ENCODE measurements at regions not wholly inside any gene's neighbourhood (a gene's known extent, or its start where the extent isn't known, plus 50 kb on each side); places are given as distances from the start of the nearest gene placed in this dataset.

DNA sequence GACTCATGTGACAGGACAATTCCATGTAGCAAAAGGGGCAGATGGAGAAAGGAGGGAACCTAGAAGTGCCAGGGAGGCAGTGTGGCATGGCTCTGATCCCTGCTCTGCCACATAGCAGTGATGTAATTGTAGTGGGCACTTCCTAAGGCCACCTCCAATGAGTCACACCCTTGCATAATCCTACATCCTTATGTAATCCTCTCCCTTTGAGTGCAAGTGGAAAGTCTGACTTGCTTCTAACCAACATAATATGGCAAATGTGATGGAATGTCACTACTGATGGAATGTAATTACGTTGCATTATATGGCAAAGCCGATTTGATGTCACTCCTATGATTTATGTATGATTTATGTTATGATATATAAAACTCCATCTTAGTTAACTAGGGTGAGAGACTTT is 72.9 kb upstream of the ATP2C1 start:
- peak in 1 of 4 donors; percentile 56 for DNase-seq
- no peak overlapping the region for H3K27ac ChIP-seq

DNA sequence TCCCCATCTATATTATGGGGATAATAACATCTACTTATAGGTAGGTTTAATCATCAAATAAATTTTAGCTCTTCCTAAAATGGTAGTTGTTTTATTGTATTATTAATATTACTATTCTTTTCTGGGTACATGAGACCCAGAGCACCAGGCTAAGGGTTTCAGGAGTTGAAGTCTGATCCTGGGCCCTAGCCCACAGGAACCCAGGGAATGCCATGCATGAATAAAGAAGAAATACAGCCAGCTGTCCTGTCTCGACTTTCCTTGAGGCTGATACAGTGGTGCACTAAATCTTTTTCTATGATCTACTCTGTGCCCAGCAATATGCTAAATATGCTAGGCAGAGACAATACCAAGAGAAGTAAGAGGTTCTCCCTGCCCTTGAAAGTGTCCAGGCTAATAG is 72.1 kb upstream of the ATP2C1 start:
- Histone ChIP-seq H3K36me3 (no peaks in the 10 kb centered on the region), H3K27ac (no peak overlapping the region), H3K9me3 (no peaks in the 10 kb centered on the region), H3K27me3 (no peaks in the 10 kb centered on the region), H3K4me3 (no peak overlapping the region), H3K4me1 (peaks cover 0 to 3% of the 10 kb centered on the region in 2 donors)
- ATAC-seq (no peak), DNase-seq (no peak)
- intact Hi-C loops (cut with DNase I) = no loop called here
- TF ChIP-seq, protein P1, sequence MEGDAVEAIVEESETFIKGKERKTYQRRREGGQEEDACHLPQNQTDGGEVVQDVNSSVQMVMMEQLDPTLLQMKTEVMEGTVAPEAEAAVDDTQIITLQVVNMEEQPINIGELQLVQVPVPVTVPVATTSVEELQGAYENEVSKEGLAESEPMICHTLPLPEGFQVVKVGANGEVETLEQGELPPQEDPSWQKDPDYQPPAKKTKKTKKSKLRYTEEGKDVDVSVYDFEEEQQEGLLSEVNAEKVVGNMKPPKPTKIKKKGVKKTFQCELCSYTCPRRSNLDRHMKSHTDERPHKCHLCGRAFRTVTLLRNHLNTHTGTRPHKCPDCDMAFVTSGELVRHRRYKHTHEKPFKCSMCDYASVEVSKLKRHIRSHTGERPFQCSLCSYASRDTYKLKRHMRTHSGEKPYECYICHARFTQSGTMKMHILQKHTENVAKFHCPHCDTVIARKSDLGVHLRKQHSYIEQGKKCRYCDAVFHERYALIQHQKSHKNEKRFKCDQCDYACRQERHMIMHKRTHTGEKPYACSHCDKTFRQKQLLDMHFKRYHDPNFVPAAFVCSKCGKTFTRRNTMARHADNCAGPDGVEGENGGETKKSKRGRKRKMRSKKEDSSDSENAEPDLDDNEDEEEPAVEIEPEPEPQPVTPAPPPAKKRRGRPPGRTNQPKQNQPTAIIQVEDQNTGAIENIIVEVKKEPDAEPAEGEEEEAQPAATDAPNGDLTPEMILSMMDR (IDR thresholded peaks at IDR 0.05) = no peak

More for the DNA sequence above, 72.9 kb upstream of the ATP2C1 start:
- Histone ChIP-seq H3K36me3 (no peaks in the 10 kb centered on the region), H3K9me3 (no peaks in the 10 kb centered on the region), H3K4me1 (peaks cover 0 to 3% of the 10 kb centered on the region in 2 donors), H3K4me3 (no peak overlapping the region), H3K27me3 (no peaks in the 10 kb centered on the region)
- TF ChIP-seq, protein P1 (IDR thresholded peaks at IDR 0.05) = no peak
- intact Hi-C loops (cut with DNase I) = no loop called here
- ATAC-seq = peak; percentile 94

DNA sequence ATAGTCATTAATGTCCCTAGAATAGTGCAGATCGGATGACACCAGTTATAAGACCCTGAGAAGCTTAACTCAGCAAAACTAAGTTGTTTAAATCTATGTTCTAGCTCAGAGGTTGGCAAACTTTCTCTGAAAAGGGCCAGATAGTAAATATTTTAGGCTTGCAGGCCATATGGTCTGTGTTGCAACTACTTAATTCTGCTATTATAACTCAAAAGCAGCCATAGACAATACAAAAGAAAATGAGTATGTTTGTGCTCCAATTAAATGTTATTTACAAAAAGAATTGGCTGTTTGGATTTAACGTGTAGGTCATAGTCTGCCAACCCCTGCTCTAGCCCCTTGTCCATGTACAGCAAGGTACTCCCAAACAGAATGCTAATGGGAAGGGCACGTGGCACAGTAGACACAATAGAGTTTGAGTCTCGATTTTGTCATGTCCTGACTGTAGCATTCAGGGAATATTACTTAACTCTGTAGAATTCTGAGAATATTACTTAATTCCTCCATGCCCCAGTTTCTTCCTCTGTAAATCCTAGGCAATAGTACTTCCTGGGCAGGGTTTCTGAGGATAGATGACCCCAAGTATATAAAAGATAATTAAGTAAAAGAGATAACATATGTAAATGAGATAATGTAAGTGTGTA is 70.5 kb upstream of the ATP2C1 start:
- H3K36me3 ChIP-seq = no peaks in the 10 kb centered on the region
- H3K9me3 ChIP-seq = no peaks in the 10 kb centered on the region
- intact Hi-C loops (cut with DNase I) = no loop called here
- peak; percentile 26 for ATAC-seq
- TF ChIP-seq, protein P1 (IDR thresholded peaks at IDR 0.05) = no peak
- H3K27ac ChIP-seq = no peak overlapping the region
- peaks cover 0 to 3% of the 10 kb centered on the region in 2 donors for H3K4me1 ChIP-seq
- H3K4me3 ChIP-seq = no peak overlapping the region
- H3K27me3 ChIP-seq = no peaks in the 10 kb centered on the region
- peak in 2 of 4 donors; percentile 81 to 87 for DNase-seq

DNA sequence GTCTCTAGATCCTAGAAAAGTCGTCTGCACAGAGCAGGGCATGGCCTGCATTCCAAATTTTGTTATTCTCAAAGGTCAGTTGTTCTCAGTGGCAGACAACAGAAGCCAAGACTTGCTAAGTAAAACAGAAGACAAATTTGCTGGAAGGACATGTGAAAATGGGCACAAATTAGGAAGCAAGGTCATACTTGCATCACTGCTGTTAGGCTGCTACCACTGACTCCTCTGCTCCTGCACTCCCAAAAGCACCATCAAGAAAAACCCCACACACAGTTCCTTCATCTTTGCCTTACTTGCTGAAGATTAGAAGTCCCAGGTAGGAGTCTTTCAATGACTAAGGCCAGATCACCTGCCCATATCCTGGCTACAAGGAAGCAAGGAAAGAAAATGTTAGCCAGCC is 69.9 kb upstream of the ATP2C1 start:
- no peak overlapping the region for H3K27ac ChIP-seq
- ATAC-seq (no peak), DNase-seq (no peak)
- peaks cover 0 to 3% of the 10 kb centered on the region in 2 donors for H3K4me1 ChIP-seq
- H3K36me3 ChIP-seq = no peaks in the 10 kb centered on the region
- no peaks in the 10 kb centered on the region for H3K9me3 ChIP-seq
- intact Hi-C loops (cut with DNase I) = no loop called here
- TF ChIP-seq, protein P1 (IDR thresholded peaks at IDR 0.05) = no peak
- no peak overlapping the region for H3K4me3 ChIP-seq
- H3K27me3 ChIP-seq = no peaks in the 10 kb centered on the region

DNA sequence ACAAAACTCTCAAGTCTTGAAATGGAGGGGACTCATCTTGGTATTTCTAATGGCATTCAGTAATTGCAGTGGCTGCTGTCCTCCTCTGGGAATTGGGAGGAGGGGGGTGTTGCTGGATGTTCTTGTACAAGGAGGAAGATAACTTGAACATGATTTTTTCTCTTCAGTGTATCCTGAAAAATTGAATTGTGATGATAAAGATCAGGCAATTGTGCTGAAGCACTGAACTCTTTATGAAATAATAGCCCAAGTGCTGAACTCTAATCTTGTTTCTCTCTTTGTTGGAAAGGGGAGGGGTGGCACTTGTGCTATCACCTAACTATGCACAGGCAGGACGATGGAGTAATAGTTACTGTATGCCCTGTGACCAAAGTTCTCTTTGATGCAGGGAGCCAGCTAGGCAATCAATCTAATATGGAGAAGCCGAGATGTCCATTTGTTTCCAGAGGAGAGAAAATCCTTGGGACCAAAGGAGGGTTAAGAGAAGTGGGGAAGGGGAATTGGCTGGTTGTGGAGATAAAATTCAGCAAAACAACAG is 68.1 kb upstream of the ATP2C1 start:
- H3K27me3 ChIP-seq = no peaks in the 10 kb centered on the region
- no peaks in the 10 kb centered on the region for H3K36me3 ChIP-seq
- no peaks in the 10 kb centered on the region for H3K9me3 ChIP-seq
- no peak for DNase-seq
- TF ChIP-seq, protein P1 (IDR thresholded peaks at IDR 0.05) = no peak
- H3K4me3 ChIP-seq = no peak overlapping the region
- no peak for ATAC-seq
- intact Hi-C loops (cut with DNase I) = no loop called here
- H3K4me1 ChIP-seq = peaks cover 0 to 3% of the 10 kb centered on the region in 2 donors
- no peak overlapping the region for H3K27ac ChIP-seq

All from left lung (tissue), 4 donors.